Gastroesophageal sphincter (tissue), 4 donors: ENCODE measurements at regions not wholly inside any gene's neighbourhood (a gene's known extent, or its start where the extent isn't known, plus 50 kb on each side); places are given as distances from the start of the nearest gene placed in this dataset.

ENCODE experiments used
- ATAC-seq: fragments of 150-250 bp; one replicate; pipeline ENCODE4 v1.9.1; 2016; ENCODE audit warnings: mild to moderate bottlenecking, moderate library complexity
- H3K27ac ChIP-seq, 4 donors: fragments of 200-600 bp; sonication (generic) in 3 of 4; 1 replicate in 3 of 4; 2 replicates in 1 of 4; pipeline ENCODE4 v1.5.1; 2016 to 2019
- H3K27me3 ChIP-seq: fragments of 200-600 bp; sonication (generic); one replicate; pipeline ENCODE4 v1.5.1; 2019
- H3K36me3 ChIP-seq, 2 donors: fragments of 200-600 bp; sonication (generic); one replicate each; pipeline ENCODE4 v1.5.1; 2019; ENCODE audit warnings: control low read depth in 1 of 2
- H3K4me1 ChIP-seq, 3 donors: fragments of 200-600 bp; sonication (generic); 1 replicate in 2 of 3; 2 replicates in 1 of 3; pipeline ENCODE4 v1.5.1; 2016 to 2019; ENCODE audit warnings: control low read depth in 2 of 3
- H3K4me3 ChIP-seq, 2 donors: fragments of 200-600 bp; sonication (generic); one replicate each; pipeline ENCODE4 v1.5.1; 2019; ENCODE audit warnings: mild to moderate bottlenecking in 1 of 2, moderate library complexity in 1 of 2
- H3K9me3 ChIP-seq, 3 donors: fragments of 200-600 bp; sonication (generic); one replicate each; pipeline ENCODE4 v1.5.1; 2017 to 2019; ENCODE audit warnings: control low read depth in 2 of 3
- EP300 ChIP-seq: sonication (generic); formaldehyde crosslinking; IDR thresholded peaks from one replicate; pipeline ENCODE4 v1.6.1; 2017; ENCODE audit warnings: antibody characterized with exemption, mild to moderate bottlenecking
- POLR2A ChIP-seq, 2 donors: fragments of 450-650 bp; IDR thresholded peaks; one replicate each; pipeline ENCODE4 v1.6.1; 2017; ENCODE audit warnings: antibody characterized with exemption in 2 of 2, mild to moderate bottlenecking in 2 of 2, moderate library complexity in 1 of 2
- POLR2AphosphoS5 ChIP-seq: sonication (generic); formaldehyde crosslinking; IDR thresholded peaks from one replicate; pipeline ENCODE4 v1.6.1; 2017; ENCODE audit warnings: antibody characterized with exemption
- WGBS, 2 donors: methylation state at CpG; one replicate each; pipeline ENCODE4 v1.1.5; 2018; ENCODE audit warnings: low coverage in 1 of 2; 5-methylcytosine and 5-hydroxymethylcytosine counted together
- TF ChIP-seq, protein P1 (sequence below), 4 experiments: fragments of 200-600 bp in 2 of 4; fragments of 450-650 bp in 2 of 4; sonication (generic) in 1 of 4; IDR thresholded peaks; one replicate each; pipeline ENCODE4 v1.5.1; 2017 to 2019; ENCODE audit warnings: antibody characterized with exemption in 4 of 4, mild to moderate bottlenecking in 2 of 4, moderate library complexity in 2 of 4

DNA sequence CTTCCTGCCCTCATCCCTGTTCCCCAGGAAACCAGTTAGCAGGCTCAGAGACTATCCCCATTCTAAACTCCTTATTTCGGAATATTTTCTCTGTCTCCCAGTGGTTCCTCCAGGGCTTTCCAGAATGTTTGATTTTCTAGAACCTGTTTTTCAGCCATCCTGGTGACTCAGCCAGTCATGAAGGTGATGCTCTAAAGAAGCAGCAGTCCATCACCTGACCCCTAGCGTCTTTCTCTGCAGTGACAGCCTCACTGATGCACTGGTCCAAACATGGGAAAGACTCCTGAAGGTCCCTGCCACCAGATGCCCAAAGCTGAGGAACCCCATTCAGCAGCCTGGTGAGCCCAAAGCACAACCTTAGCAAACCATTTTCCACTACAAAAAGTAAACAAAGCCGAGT, 212.6 kb downstream of the PHETA1 start:
- TF ChIP-seq EP300 (no peak), POLR2A (IDR thresholded peaks at IDR 0.05) (no peak), POLR2AphosphoS5 (no peak)
- TF ChIP-seq, protein P1, sequence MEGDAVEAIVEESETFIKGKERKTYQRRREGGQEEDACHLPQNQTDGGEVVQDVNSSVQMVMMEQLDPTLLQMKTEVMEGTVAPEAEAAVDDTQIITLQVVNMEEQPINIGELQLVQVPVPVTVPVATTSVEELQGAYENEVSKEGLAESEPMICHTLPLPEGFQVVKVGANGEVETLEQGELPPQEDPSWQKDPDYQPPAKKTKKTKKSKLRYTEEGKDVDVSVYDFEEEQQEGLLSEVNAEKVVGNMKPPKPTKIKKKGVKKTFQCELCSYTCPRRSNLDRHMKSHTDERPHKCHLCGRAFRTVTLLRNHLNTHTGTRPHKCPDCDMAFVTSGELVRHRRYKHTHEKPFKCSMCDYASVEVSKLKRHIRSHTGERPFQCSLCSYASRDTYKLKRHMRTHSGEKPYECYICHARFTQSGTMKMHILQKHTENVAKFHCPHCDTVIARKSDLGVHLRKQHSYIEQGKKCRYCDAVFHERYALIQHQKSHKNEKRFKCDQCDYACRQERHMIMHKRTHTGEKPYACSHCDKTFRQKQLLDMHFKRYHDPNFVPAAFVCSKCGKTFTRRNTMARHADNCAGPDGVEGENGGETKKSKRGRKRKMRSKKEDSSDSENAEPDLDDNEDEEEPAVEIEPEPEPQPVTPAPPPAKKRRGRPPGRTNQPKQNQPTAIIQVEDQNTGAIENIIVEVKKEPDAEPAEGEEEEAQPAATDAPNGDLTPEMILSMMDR (IDR thresholded peaks at IDR 0.05): no peak
- peaks cover 69% of the 10 kb centered on the region for H3K27me3 ChIP-seq
- no peak overlapping the region for H3K4me3 ChIP-seq
- H3K36me3 ChIP-seq: no peaks in the 10 kb centered on the region
- no peaks in the 10 kb centered on the region for H3K4me1 ChIP-seq
- ATAC-seq: no peak
- no peaks in the 10 kb centered on the region for H3K9me3 ChIP-seq
- H3K27ac ChIP-seq: no peak overlapping the region
- WGBS, 2 donors: 100% methylated on average over 1 of the region's 3 CpGs; no CpG with 5 or more reads in 1 of the 2 donors

GRCh38 chr12:111155521-111155920, 213.4 kb downstream of the PHETA1 start:
- TF ChIP-seq POLR2AphosphoS5: no peak
- ATAC-seq: no peak
- H3K4me1 ChIP-seq: peaks cover 0 to 5% (median 0%) of the 10 kb centered on the region in 3 donors
- WGBS, 2 donors: 66 to 76% methylated on average over 5 to 7 of the region's 8 CpGs
- H3K9me3 ChIP-seq: no peaks in the 10 kb centered on the region
- H3K4me3 ChIP-seq: no peak overlapping the region
- H3K27me3 ChIP-seq: peaks cover 61% of the 10 kb centered on the region
- H3K36me3 ChIP-seq: no peaks in the 10 kb centered on the region
- H3K27ac ChIP-seq: no peak overlapping the region

GRCh38 chr12:111155020-111155419, 213.9 kb downstream of the PHETA1 start:
- Histone ChIP-seq H3K9me3 (no peaks in the 10 kb centered on the region), H3K4me1 (peaks cover 0 to 10% (median 0%) of the 10 kb centered on the region in 3 donors), H3K27ac (no peak overlapping the region), H3K36me3 (no peaks in the 10 kb centered on the region), H3K4me3 (no peak overlapping the region), H3K27me3 (peaks cover 58% of the 10 kb centered on the region)
- WGBS, 2 donors: 72 to 77% methylated on average over 3 of the region's 3 CpGs
- ATAC-seq: no peak
- TF ChIP-seq POLR2A (IDR thresholded peaks at IDR 0.05): no peak
- TF ChIP-seq POLR2AphosphoS5: no peak
- no peak for TF ChIP-seq EP300
- TF ChIP-seq, protein P1 (IDR thresholded peaks at IDR 0.05): no peak

DNA sequence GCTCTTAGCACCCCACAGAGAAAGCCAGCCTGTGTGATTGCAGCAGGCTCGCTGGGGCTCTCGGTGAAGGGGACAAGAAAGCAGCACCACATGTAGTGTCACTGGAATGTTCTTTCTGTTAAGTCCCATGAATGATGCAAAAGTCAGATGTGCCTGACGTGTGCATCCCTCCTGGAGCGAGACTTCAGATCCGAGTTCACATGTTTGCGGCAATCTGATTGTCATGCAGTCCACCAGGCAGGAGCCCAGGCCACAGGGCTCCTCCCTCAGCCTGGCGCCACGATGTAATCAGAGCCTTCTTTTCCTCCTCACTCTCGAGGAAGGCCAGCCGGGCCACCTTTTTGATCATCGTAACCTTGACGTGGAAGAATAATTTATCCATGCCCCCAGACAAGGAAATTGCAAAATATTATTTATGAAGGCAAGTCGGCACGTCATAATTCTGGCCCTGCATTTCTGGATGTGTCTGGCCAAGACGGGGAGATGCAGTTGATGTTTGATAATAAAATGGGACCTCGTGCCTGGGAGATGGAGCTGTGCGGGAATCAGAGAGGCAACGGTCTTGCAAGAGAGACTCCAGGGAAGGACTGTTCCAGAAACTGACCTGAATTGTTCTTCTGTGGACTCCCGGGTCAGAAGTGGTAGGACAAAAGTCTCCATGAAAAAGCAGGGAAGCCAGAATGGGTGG, 214.6 kb downstream of the PHETA1 start:
- Histone ChIP-seq H3K36me3 (no peaks in the 10 kb centered on the region), H3K4me1 (peaks cover 0 to 11% (median 0%) of the 10 kb centered on the region in 3 donors), H3K27me3 (peaks cover 61% of the 10 kb centered on the region), H3K27ac (no peak overlapping the region), H3K9me3 (no peaks in the 10 kb centered on the region), H3K4me3 (no peak overlapping the region)
- TF ChIP-seq POLR2A (IDR thresholded peaks at IDR 0.05) (no peak), EP300 (no peak), POLR2AphosphoS5 (no peak)
- TF ChIP-seq, protein P1 (IDR thresholded peaks at IDR 0.05): no peak
- 52 to 56% methylated on average over 6 to 13 of the region's 19 CpGs for WGBS, 2 donors
- ATAC-seq: no peak

GRCh38 chr12:111152561-111152960, 216.3 kb downstream of the PHETA1 start:
- ATAC-seq: no peak
- peaks cover 0 to 11% (median 0%) of the 10 kb centered on the region in 3 donors for H3K4me1 ChIP-seq
- H3K27me3 ChIP-seq: peaks cover 51% of the 10 kb centered on the region
- H3K36me3 ChIP-seq: no peaks in the 10 kb centered on the region
- WGBS, 2 donors: 88 to 91% methylated on average over 7 to 10 of the region's 10 CpGs
- H3K4me3 ChIP-seq: no peak overlapping the region
- H3K9me3 ChIP-seq: no peaks in the 10 kb centered on the region
- TF ChIP-seq EP300: no peak
- TF ChIP-seq, protein P1 (IDR thresholded peaks at IDR 0.05): no peak
- no peak for TF ChIP-seq POLR2AphosphoS5
- TF ChIP-seq POLR2A (IDR thresholded peaks at IDR 0.05): no peak
- H3K27ac ChIP-seq: no peak overlapping the region
